ENCODE measurements at regions not wholly inside any gene's neighbourhood (a gene's known extent, or its start where the extent isn't known, plus 50 kb on each side); places are given as distances from the start of the nearest gene placed in this dataset.

GRCh38 chr9:28583832-28584231 lies 1010.6 kb upstream of the C9orf72 start:
- TF ChIP-seq, protein P1, sequence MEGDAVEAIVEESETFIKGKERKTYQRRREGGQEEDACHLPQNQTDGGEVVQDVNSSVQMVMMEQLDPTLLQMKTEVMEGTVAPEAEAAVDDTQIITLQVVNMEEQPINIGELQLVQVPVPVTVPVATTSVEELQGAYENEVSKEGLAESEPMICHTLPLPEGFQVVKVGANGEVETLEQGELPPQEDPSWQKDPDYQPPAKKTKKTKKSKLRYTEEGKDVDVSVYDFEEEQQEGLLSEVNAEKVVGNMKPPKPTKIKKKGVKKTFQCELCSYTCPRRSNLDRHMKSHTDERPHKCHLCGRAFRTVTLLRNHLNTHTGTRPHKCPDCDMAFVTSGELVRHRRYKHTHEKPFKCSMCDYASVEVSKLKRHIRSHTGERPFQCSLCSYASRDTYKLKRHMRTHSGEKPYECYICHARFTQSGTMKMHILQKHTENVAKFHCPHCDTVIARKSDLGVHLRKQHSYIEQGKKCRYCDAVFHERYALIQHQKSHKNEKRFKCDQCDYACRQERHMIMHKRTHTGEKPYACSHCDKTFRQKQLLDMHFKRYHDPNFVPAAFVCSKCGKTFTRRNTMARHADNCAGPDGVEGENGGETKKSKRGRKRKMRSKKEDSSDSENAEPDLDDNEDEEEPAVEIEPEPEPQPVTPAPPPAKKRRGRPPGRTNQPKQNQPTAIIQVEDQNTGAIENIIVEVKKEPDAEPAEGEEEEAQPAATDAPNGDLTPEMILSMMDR (IDR thresholded peaks at IDR 0.05) = no peak
- TF ChIP-seq POLR2A (IDR thresholded peaks at IDR 0.05) = no peak

Data from right lobe of liver (tissue), 4 donors.